HG03060 (cell line): ENCODE measurements at regions not wholly inside any gene's neighbourhood (a gene's known extent, or its start where the extent isn't known, plus 50 kb on each side); places are given as distances from the start of the nearest gene placed in this dataset.
A peak's percentile ranks its signal among the peaks of the same experiment; 100 is the strongest.

Experiments
- ATAC-seq: cut with Tn5 transposase; IDR thresholded peaks from one replicate; pipeline ENCODE4 v1.9.1; 2021; ENCODE audit warnings: low read depth, moderate number of reproducible peaks; ENCODE audit not compliant: unreplicated experiment

- ATAC-seq: no peak
These were observed 83.9 kb upstream of the DUSP22 start for GRCh38 chr6:208364-208763.

GRCh38 chr6:208938-209337 is 83.3 kb upstream of the DUSP22 start:
- no peak for ATAC-seq

GRCh38 chr6:209432-210103 is 82.7 kb upstream of the DUSP22 start:
- ATAC-seq: peak; percentile 64

- no peak for ATAC-seq
These were observed 82.2 kb upstream of the DUSP22 start for GRCh38 chr6:210104-210456.

- no peak for ATAC-seq
These were observed 81.4 kb upstream of the DUSP22 start for GRCh38 chr6:210778-211374.

- ATAC-seq: no peak
These were observed 80.3 kb upstream of the DUSP22 start for GRCh38 chr6:211871-212497.

GRCh38 chr6:213284-213683 is 79.0 kb upstream of the DUSP22 start:
- ATAC-seq: no peak

GRCh38 chr6:214428-214827 is 77.9 kb upstream of the DUSP22 start:
- ATAC-seq: no peak

- no peak for ATAC-seq
These were observed 76.8 kb upstream of the DUSP22 start for GRCh38 chr6:215335-216034.

GRCh38 chr6:217048-217659 is 75.1 kb upstream of the DUSP22 start:
- ATAC-seq: no peak

GRCh38 chr6:218153-219018 is 73.9 kb upstream of the DUSP22 start:
- ATAC-seq: peak; percentile 29

GRCh38 chr6:219019-219570 is 73.2 kb upstream of the DUSP22 start:
- no peak for ATAC-seq

- ATAC-seq: no peak
These were observed 72.6 kb upstream of the DUSP22 start for GRCh38 chr6:219641-220198.

GRCh38 chr6:220312-220711 is 72.0 kb upstream of the DUSP22 start:
- no peak for ATAC-seq

- no peak for ATAC-seq
These were observed 71.4 kb upstream of the DUSP22 start for GRCh38 chr6:220721-221475.

- ATAC-seq: no peak
These were observed 70.5 kb upstream of the DUSP22 start for GRCh38 chr6:221531-222349.

GRCh38 chr6:222468-222867 is 69.8 kb upstream of the DUSP22 start:
- no peak for ATAC-seq

GRCh38 chr6:223136-223535 is 69.2 kb upstream of the DUSP22 start:
- ATAC-seq: no peak
